WERI-Rb-1 (cell line): ENCODE measurements at regions not wholly inside any gene's neighbourhood (a gene's known extent, or its start where the extent isn't known, plus 50 kb on each side); places are given as distances from the start of the nearest gene placed in this dataset.

Source experiments
- DNase-seq: peaks from one replicate; pipeline ENCODE4 v3.0.0-alpha.2; 2020
- H3K27ac ChIP-seq: fragments of 250-450 bp; sonication (Bioruptor Pico); 2 replicates; pipeline ENCODE4 v1.5.1; 2020; ENCODE audit warnings: mild to moderate bottlenecking, moderate library complexity
- H3K27me3 ChIP-seq: fragments of 250-450 bp; sonication (Bioruptor Pico); 2 replicates; pipeline ENCODE4 v1.5.1; 2021; ENCODE audit warnings: mild to moderate bottlenecking, low read depth, moderate library complexity; ENCODE audit not compliant: insufficient read depth, severe bottlenecking
- H3K36me3 ChIP-seq: fragments of 250-450 bp; sonication (Bioruptor Pico); 2 replicates; pipeline ENCODE4 v1.5.1; 2020; ENCODE audit warnings: mild to moderate bottlenecking, moderate library complexity
- H3K4me3 ChIP-seq: 2 replicates; pipeline ENCODE4 v1.5.1; 2011; ENCODE audit warnings: low read depth, mild to moderate bottlenecking, control low read depth, low read length
- H3K9me3 ChIP-seq: fragments of 250-450 bp; sonication (Bioruptor Pico); 2 replicates; pipeline ENCODE4 v1.5.1; 2021; ENCODE audit warnings: mild to moderate bottlenecking, moderate library complexity; ENCODE audit not compliant: severe bottlenecking
- TF ChIP-seq, protein P1 (sequence below): IDR thresholded peaks from 2 replicates; pipeline ENCODE4 v1.5.1; 2011; ENCODE audit warnings: low read depth, mild to moderate bottlenecking, control low read depth, inconsistent platforms, low read length

DNA sequence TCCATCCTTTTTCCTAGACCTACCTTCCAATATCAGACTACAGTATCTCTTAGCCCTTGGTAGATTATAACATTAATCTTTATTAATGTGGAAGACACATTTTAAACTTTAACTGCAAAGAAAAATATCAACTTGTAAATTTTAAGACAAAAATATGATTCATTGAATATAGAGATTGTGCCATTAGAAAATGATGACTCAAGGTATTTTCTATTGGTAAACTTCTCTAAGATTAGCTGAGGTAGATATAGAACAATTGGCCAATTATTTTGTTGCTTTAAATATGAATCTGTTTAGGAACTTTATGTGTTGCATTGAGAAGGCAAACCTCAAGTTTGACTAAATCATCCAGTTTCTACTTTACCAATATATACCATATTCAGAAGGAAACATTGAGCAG is 604.7 kb downstream of the CBLN2 start:
- DNase-seq = no peak
- TF ChIP-seq, protein P1, sequence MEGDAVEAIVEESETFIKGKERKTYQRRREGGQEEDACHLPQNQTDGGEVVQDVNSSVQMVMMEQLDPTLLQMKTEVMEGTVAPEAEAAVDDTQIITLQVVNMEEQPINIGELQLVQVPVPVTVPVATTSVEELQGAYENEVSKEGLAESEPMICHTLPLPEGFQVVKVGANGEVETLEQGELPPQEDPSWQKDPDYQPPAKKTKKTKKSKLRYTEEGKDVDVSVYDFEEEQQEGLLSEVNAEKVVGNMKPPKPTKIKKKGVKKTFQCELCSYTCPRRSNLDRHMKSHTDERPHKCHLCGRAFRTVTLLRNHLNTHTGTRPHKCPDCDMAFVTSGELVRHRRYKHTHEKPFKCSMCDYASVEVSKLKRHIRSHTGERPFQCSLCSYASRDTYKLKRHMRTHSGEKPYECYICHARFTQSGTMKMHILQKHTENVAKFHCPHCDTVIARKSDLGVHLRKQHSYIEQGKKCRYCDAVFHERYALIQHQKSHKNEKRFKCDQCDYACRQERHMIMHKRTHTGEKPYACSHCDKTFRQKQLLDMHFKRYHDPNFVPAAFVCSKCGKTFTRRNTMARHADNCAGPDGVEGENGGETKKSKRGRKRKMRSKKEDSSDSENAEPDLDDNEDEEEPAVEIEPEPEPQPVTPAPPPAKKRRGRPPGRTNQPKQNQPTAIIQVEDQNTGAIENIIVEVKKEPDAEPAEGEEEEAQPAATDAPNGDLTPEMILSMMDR = no peak
- Histone ChIP-seq H3K27me3 (no peaks in the 10 kb centered on the region), H3K27ac (no peak overlapping the region), H3K36me3 (no peaks in the 10 kb centered on the region), H3K4me3 (no peak overlapping the region), H3K9me3 (no peaks in the 10 kb centered on the region)

DNA sequence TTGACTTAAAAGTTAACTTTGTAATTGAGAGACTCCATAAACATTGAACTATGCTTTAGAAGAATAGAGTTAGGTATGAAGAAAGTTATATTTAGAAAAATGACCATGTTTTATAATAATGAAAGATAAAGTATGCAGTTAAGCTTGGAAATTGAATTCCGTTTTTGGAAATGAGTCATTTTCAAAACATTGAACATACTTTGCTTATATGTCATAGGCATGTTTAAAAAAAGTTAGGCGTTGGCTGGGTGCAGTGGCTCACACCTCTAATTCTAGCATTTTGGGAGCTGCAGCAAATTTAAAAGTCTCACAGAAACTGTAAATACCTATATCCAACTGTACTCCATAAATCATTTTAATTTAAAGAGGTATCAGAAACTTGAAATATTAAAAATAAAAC is 607.4 kb downstream of the CBLN2 start:
- Histone ChIP-seq H3K36me3 (no peaks in the 10 kb centered on the region), H3K4me3 (no peak overlapping the region), H3K9me3 (no peaks in the 10 kb centered on the region), H3K27me3 (no peaks in the 10 kb centered on the region), H3K27ac (no peak overlapping the region)
- no peak for DNase-seq
- TF ChIP-seq, protein P1 = no peak

DNA sequence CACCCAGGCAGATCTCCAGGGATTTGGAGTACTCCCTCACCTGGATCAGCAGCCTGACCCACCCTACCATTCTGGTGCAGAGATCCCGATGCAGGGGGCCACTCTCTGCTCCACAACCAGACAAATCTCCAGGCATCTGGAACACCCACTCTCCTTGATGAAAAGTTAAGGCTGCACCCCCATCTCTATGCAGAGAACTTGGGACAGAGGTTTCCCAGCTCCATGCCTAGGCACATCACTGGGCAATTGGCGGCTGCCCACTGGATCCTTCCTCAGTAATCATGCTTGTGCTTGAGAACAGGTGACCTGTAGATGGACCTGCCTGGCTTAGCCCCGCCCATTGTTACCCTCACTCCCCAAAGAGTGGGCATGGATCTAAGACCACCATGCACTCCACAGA is 624.9 kb downstream of the CBLN2 start:
- no peaks in the 10 kb centered on the region for H3K27me3 ChIP-seq
- DNase-seq = no peak
- TF ChIP-seq, protein P1 = no peak
- H3K36me3 ChIP-seq = no peaks in the 10 kb centered on the region
- no peaks in the 10 kb centered on the region for H3K9me3 ChIP-seq
- H3K4me3 ChIP-seq = no peak overlapping the region
- H3K27ac ChIP-seq = no peak overlapping the region

DNA sequence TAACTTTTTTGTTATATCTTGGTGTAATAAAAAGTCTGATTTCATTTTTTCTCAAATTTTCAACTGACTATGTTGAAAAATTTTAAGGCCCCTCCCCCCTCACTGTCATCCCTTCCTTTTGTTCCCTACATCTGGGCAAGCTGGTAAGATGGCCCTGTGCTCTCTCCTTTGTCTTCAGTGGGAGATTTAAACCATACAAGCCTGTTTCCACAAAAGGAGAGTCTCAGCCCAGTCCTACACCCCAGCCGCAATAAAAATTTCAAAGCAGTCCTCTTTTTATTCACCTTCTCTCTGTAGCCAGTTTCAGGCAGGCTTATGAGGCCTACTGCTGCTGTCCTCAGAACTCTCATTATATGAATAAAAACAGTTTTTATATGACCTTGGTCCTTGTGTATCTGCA is 630.5 kb downstream of the CBLN2 start:
- H3K9me3 ChIP-seq = no peaks in the 10 kb centered on the region
- H3K4me3 ChIP-seq = no peak overlapping the region
- TF ChIP-seq, protein P1 = no peak
- H3K27me3 ChIP-seq = no peaks in the 10 kb centered on the region
- H3K27ac ChIP-seq = no peak overlapping the region
- H3K36me3 ChIP-seq = no peaks in the 10 kb centered on the region
- no peak for DNase-seq

DNA sequence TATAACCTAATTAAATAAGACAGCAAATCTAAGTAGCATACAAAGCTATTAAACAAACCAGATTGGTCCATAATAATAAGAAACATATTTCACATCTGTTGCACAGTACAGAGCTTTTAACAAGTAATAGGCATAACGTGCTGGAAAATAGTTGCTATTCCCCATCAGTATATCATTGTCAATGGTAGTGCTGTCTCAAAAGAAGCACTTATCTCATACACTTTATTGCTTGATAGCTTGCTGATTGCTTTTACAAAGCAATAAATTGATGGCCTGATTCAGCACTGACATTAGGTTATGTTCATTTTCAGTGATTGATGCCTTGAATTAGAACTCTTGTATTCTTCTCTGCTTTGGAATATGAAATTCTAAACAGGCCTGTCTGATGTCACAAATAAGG is 641.7 kb downstream of the CBLN2 start:
- TF ChIP-seq, protein P1 = no peak
- Histone ChIP-seq H3K27me3 (no peaks in the 10 kb centered on the region), H3K27ac (no peak overlapping the region), H3K9me3 (no peaks in the 10 kb centered on the region), H3K4me3 (no peak overlapping the region), H3K36me3 (no peaks in the 10 kb centered on the region)
- DNase-seq = no peak

DNA sequence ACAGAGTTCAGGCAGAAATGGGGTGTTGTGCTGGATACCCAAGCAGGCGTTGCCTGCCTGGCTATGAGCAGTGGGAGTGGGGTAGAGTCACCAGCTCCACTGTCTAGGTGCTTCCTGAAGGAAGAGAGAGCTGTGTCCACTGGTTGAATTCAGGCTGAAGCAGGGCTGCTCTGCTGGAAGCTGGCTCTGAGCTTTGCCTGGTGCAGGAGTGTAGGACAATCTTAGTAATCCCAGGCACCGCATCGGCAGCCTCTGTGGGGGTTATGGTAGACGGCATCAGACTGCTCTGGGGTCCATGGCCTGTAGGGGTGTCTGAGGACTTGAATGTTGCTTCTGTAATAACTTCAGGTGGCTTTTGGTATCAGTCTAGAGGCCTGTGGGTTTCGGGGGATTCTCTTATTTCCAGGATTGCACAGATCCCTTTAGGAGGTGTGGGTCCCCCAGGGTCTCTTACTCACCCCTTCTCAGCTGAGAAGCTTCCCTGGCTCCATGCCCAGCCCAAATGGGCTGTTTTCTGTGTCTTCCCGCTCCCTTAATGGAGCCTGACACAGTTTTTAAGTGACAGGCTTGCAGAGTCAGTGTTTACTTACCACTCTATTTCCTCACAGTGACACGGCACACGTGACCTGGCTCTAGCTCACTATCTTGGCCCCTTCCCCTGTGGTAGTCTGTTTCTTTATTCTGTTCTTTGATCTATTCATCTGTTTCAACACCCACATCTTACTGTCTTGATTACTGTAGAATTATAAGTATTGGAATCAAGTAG is 644.3 kb downstream of the CBLN2 start:
- Histone ChIP-seq H3K27me3 (no peaks in the 10 kb centered on the region), H3K27ac (no peak overlapping the region), H3K9me3 (no peaks in the 10 kb centered on the region), H3K36me3 (no peaks in the 10 kb centered on the region), H3K4me3 (no peak overlapping the region)
- TF ChIP-seq, protein P1 = no peak
- DNase-seq = no peak
